Astrocyte of the spinal cord (primary cell): ENCODE measurements at regions not wholly inside any gene's neighbourhood (a gene's known extent, or its start where the extent isn't known, plus 50 kb on each side); places are given as distances from the start of the nearest gene placed in this dataset.

Experiments
- DNase-seq: peaks from one replicate; pipeline ENCODE4 v3.0.0; 2011; ENCODE audit warnings: low read depth, low spot score
- H3K4me3 ChIP-seq: 2 replicates; pipeline ENCODE4 v1.5.1; 2011; ENCODE audit warnings: low read depth, mild to moderate bottlenecking, low read length, moderate library complexity
- CTCF ChIP-seq: IDR thresholded peaks from 2 replicates; pipeline ENCODE4 v1.5.1; 2012; ENCODE audit warnings: low read depth, mild to moderate bottlenecking, low read length, inconsistent platforms
- in situ Hi-C: cut with HindIII; loops from 2 replicates; pipeline ENCODE4 v1.10.0; 2017; ENCODE audit warnings: low sequenced_read_pairs

- H3K4me3 ChIP-seq = no peak overlapping the region
- DNase-seq = no peak
- no peak for TF ChIP-seq CTCF
- in situ Hi-C loops = no loop called here
These were observed 85.2 kb upstream of the PLCB4 start for GRCh38 chr20:8983478-8984345.

- in situ Hi-C loops = no loop called here
- H3K4me3 ChIP-seq = no peak overlapping the region
- no peak for TF ChIP-seq CTCF
- no peak for DNase-seq
These were observed 82.3 kb upstream of the PLCB4 start for GRCh38 chr20:8986631-8987030.

- no peak overlapping the region for H3K4me3 ChIP-seq
- no peak for DNase-seq
- in situ Hi-C loops = no loop called here
- TF ChIP-seq CTCF = no peak
These were observed 78.1 kb upstream of the PLCB4 start for GRCh38 chr20:8990770-8991169.

GRCh38 chr20:8994045-8994444, 74.8 kb upstream of the PLCB4 start:
- TF ChIP-seq CTCF = no peak
- H3K4me3 ChIP-seq = no peak overlapping the region
- DNase-seq = no peak
- in situ Hi-C loops = no loop called here

- TF ChIP-seq CTCF = no peak
- H3K4me3 ChIP-seq = no peak overlapping the region
- DNase-seq = no peak
- in situ Hi-C loops = no loop called here
These were observed 73.1 kb upstream of the PLCB4 start for GRCh38 chr20:8995761-8996160.

- no peak for DNase-seq
- no peak overlapping the region for H3K4me3 ChIP-seq
- TF ChIP-seq CTCF = no peak
- in situ Hi-C loops = no loop called here
These were observed 71.9 kb upstream of the PLCB4 start for GRCh38 chr20:8996817-8997512.
